ENCODE measurements at regions not wholly inside any gene's neighbourhood (a gene's known extent, or its start where the extent isn't known, plus 50 kb on each side); places are given as distances from the start of the nearest gene placed in this dataset.

DNA sequence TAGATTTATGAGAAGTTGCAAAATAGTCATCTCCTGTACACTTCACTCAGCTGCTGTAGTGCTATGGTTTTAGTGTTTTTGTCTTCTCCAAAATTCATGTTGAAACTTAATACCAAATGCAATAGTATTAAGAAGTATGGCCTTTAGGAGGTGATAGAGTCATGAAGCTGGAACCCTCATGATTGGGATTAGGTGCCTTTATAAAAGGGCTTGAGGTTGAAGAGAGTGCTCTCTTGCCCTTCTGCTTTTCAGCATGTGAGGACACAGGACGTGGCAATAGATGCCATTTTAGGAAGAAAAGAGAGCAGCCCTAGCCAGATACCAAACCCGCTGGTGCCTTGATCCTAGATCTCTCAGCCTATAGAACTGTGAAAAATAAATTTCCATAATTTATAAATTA lies 87.6 kb downstream of the CTH start:
- Histone ChIP-seq H4K20me1 (ENCODE audit: low read depth) (no peaks in the 10 kb centered on the region), H3K27ac (no peak overlapping the region), H3K4me3 (no peak overlapping the region), H2AFZ (replicated peaks) (no peak overlapping the region), H3K9ac (no peak overlapping the region), H3K9me3 (ENCODE audit: low read depth) (no peaks in the 10 kb centered on the region), H3F3A (ENCODE audit: low read depth) (no peaks in the 10 kb centered on the region), H3K4me2 (no peak overlapping the region), H3K36me3 (no peaks in the 10 kb centered on the region), H3K27me3 (no peaks in the 10 kb centered on the region), H3K79me2 (ENCODE audit: low read depth) (no peaks in the 10 kb centered on the region), H3K4me1 (no peaks in the 10 kb centered on the region)
- no peaks in the 10 kb centered on the region for H3K4me1 Mint-ChIP-seq
- no peak for DNase-seq (ENCODE audit: low spot score)
- TF ChIP-seq EZH2 (IDR thresholded peaks at IDR 0.05) (no peak), CTCF (IDR thresholded peaks at IDR 0.05) (no peak), EZH2phosphoT487 (IDR thresholded peaks at IDR 0.05) (no peak)
- H3K4me3 Mint-ChIP-seq: no peak overlapping the region
- no peaks in the 10 kb centered on the region for H3K27me3 Mint-ChIP-seq (ENCODE audit: insufficient read depth, low read depth)
- H3K36me3 Mint-ChIP-seq: no peaks in the 10 kb centered on the region
- H3K27ac Mint-ChIP-seq: no peak overlapping the region
- H3K9me3 Mint-ChIP-seq: no peaks in the 10 kb centered on the region

DNA sequence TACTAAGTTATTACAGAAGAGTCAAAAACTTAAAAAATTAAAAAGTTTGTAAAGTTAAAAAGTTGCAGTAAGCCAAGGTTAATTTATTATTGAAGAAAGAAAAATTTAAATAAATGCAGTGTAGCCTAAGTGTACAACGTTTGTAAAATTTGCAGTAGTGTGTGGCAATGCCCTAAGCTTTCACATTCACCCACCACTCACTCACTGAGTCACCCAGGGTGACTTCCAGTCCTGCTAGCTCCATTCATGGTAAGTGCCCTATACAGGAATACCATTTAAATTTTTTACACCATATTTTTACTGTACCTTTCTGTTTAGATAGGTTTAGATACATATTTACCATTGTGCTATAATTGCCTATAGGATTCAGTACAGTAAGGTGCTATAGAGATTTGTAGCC lies 88.6 kb downstream of the CTH start:
- Mint-ChIP-seq H3K27ac (no peak overlapping the region), H3K4me3 (no peak overlapping the region), H3K9me3 (no peaks in the 10 kb centered on the region), H3K4me1 (no peaks in the 10 kb centered on the region), H3K36me3 (no peaks in the 10 kb centered on the region), H3K27me3 (ENCODE audit: insufficient read depth, low read depth) (no peaks in the 10 kb centered on the region)
- Histone ChIP-seq H3K9ac (no peak overlapping the region), H3K27ac (no peak overlapping the region), H3K27me3 (no peaks in the 10 kb centered on the region), H3K9me3 (ENCODE audit: low read depth) (no peaks in the 10 kb centered on the region), H2AFZ (replicated peaks) (no peak overlapping the region), H4K20me1 (ENCODE audit: low read depth) (no peaks in the 10 kb centered on the region), H3K79me2 (ENCODE audit: low read depth) (no peaks in the 10 kb centered on the region), H3K36me3 (no peaks in the 10 kb centered on the region), H3K4me2 (no peak overlapping the region), H3F3A (ENCODE audit: low read depth) (no peaks in the 10 kb centered on the region), H3K4me3 (no peak overlapping the region), H3K4me1 (no peaks in the 10 kb centered on the region)
- no peak for DNase-seq (ENCODE audit: low spot score)
- TF ChIP-seq EZH2phosphoT487 (IDR thresholded peaks at IDR 0.05) (no peak), CTCF (IDR thresholded peaks at IDR 0.05) (no peak), EZH2 (IDR thresholded peaks at IDR 0.05) (no peak)

DNA sequence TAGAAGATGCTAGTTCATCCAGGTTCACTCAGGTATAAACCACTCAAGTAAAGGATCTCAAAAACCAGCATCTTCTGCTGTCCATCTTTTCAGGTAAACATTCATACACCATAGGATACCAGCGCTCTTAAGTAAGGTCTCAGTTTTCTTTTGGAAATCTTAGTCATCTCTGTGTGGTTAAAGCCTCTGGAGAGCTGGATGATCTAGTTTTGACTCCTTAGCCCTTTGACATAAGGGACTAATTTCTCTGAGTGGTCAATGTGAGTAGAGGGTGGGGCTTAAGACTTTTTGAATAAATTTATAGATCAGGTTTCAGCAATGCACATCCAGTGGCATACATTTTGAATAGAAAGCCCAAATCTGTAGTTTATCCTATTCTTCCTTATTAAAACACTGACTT lies 92.3 kb downstream of the CTH start:
- Histone ChIP-seq H3K79me2 (ENCODE audit: low read depth) (no peaks in the 10 kb centered on the region), H2AFZ (replicated peaks) (no peak overlapping the region), H3K4me3 (no peak overlapping the region), H3K4me2 (no peak overlapping the region), H3K36me3 (no peaks in the 10 kb centered on the region), H3F3A (ENCODE audit: low read depth) (no peaks in the 10 kb centered on the region), H4K20me1 (ENCODE audit: low read depth) (no peaks in the 10 kb centered on the region), H3K9ac (no peak overlapping the region), H3K27ac (no peak overlapping the region), H3K4me1 (no peaks in the 10 kb centered on the region), H3K9me3 (ENCODE audit: low read depth) (no peaks in the 10 kb centered on the region), H3K27me3 (no peaks in the 10 kb centered on the region)
- H3K9me3 Mint-ChIP-seq: no peaks in the 10 kb centered on the region
- peaks cover 4% of the 10 kb centered on the region for H3K27me3 Mint-ChIP-seq (ENCODE audit: insufficient read depth, low read depth)
- H3K4me3 Mint-ChIP-seq: no peak overlapping the region
- H3K36me3 Mint-ChIP-seq: no peaks in the 10 kb centered on the region
- TF ChIP-seq EZH2 (IDR thresholded peaks at IDR 0.05): no peak
- TF ChIP-seq CTCF (IDR thresholded peaks at IDR 0.05): no peak
- no peak for TF ChIP-seq EZH2phosphoT487 (IDR thresholded peaks at IDR 0.05)
- H3K4me1 Mint-ChIP-seq: no peaks in the 10 kb centered on the region
- DNase-seq (ENCODE audit: low spot score): no peak
- no peak overlapping the region for H3K27ac Mint-ChIP-seq
